K562 (cell line): ENCODE measurements at regions not wholly inside any gene's neighbourhood (a gene's known extent, or its start where the extent isn't known, plus 50 kb on each side); places are given as distances from the start of the nearest gene placed in this dataset.

ENCODE experiments used
- ATAC-seq: fragments of 200-7000 bp; cut with Tn5 transposase; 3 replicates; pipeline ENCODE4 v1.9.1; 2020; ENCODE audit warnings: moderate library complexity
- BruUV-seq: library from RNA; stranded (reverse); fragments of 400-500 nt; replicated peaks from 2 replicates; lab custom pipeline; 2021; lab: Mats Ljungman, UMichigan
- CTCF ChIA-PET: fragments of 300-600 bp; formaldehyde crosslinking; extraction: SDS; loops from one replicate; lab custom pipeline; 2021; ENCODE audit warnings: low intra/inter-chr PET ratio; lab: Yijun Ruan, JAX
- POLR2A ChIA-PET: fragments of 300-600, 350-650 bp; sonication (Branson Sonifier 250); formaldehyde crosslinking; extraction: SDS; loops from one replicate; lab custom pipeline; 2021; ENCODE audit warnings: antibody characterized with exemption, inconsistent platforms; lab: Yijun Ruan, JAX
- DNase-seq, 4 experiments: peaks; one replicate each; pipeline versions ENCODE4 v3.0.0 to v3.0.0-alpha.2; 2011 to 2018; ENCODE audit warnings: low spot score in 3 of 4, mixed read lengths in 3 of 4; ENCODE audit errors: extremely low read depth in 1 of 4
- FAIRE-seq: peaks from 2 replicates; lab custom pipeline; 2011; peaks lifted over from hg19 to GRCh38; lab: Jason Lieb, UNC
- H2AFZ ChIP-seq: 2 replicates; pipeline ENCODE4 v1.6.0; 2011; ENCODE audit warnings: low read depth, low read length, control low read depth, inconsistent platforms
- H3K27ac ChIP-seq: fragments of 200-600 bp; 3 replicates; pipeline ENCODE4 v1.8.0; 2011; ENCODE audit warnings: low read depth, mild to moderate bottlenecking, control low read depth, inconsistent platforms, low read length, moderate library complexity, mixed read lengths; ENCODE audit errors: extremely low read depth
- H3K27me3 ChIP-seq, 2 experiments: fragments of 300-600 bp in 1 of 2; 2 replicates in 1 of 2; 3 replicates in 1 of 2; pipeline versions ENCODE4 v1.6.0 to v1.8.0; 2011; ENCODE audit warnings: inconsistent platforms in 2 of 2, low read length in 2 of 2, mild to moderate bottlenecking in 1 of 2, mixed read lengths in 1 of 2, moderate library complexity in 1 of 2; ENCODE audit not compliant: control insufficient read depth in 2 of 2, insufficient read depth in 2 of 2
- H3K36me3 ChIP-seq: fragments of 300-600 bp; 3 replicates; pipeline ENCODE4 v1.8.0; 2011; ENCODE audit warnings: mild to moderate bottlenecking, low read length, inconsistent platforms; ENCODE audit not compliant: control insufficient read depth, insufficient read depth
- H3K4me1 ChIP-seq, 2 experiments: fragments of 200-600 bp in 1 of 2; replicated peaks in 1 of 2; 2 replicates in 1 of 2; 3 replicates in 1 of 2; pipeline versions ENCODE4 v1.5.1 to v1.8.0; 2011; ENCODE audit warnings: inconsistent platforms in 2 of 2, low read length in 2 of 2, mild to moderate bottlenecking in 1 of 2, mixed read lengths in 1 of 2, moderate library complexity in 1 of 2; ENCODE audit not compliant: control insufficient read depth in 2 of 2, insufficient read depth in 2 of 2
- H3K4me2 ChIP-seq: 2 replicates; pipeline ENCODE4 v1.6.1; 2011; ENCODE audit warnings: low read length, control low read depth, inconsistent platforms, mixed read lengths; ENCODE audit not compliant: insufficient read depth
- H3K4me3 ChIP-seq: fragments of 200-600 bp; sonication (generic), shearing (Covaris generic); 2 replicates; pipeline ENCODE4 v1.5.1; 2016; ENCODE audit warnings: control low read depth, inconsistent platforms
- H3K79me2 ChIP-seq: fragments of 200-600 bp; 3 replicates; pipeline ENCODE4 v1.8.0; 2011; ENCODE audit warnings: low read length, inconsistent platforms; ENCODE audit not compliant: control insufficient read depth, insufficient read depth
- H3K9ac ChIP-seq, 2 experiments: 2 replicates each; pipeline versions ENCODE4 v1.6.0 to v1.6.1; 2011; ENCODE audit warnings: low read depth in 2 of 2, low read length in 2 of 2, control low read depth in 1 of 2, inconsistent platforms in 1 of 2, mild to moderate bottlenecking in 1 of 2, mixed read lengths in 1 of 2; ENCODE audit not compliant: insufficient read depth in 1 of 2
- H3K9me1 ChIP-seq: one replicate; pipeline ENCODE4 v1.6.0; 2011; ENCODE audit warnings: inconsistent platforms, mild to moderate bottlenecking, low read length, moderate library complexity; ENCODE audit not compliant: control insufficient read depth, insufficient read depth
- H3K9me3 ChIP-seq: replicated peaks from 2 replicates; pipeline ENCODE4 v1.5.1; 2011; ENCODE audit warnings: low read depth, low read length, inconsistent platforms; ENCODE audit not compliant: control insufficient read depth, insufficient read depth
- H4K20me1 ChIP-seq: replicated peaks from 2 replicates; pipeline ENCODE4 v1.6.1; 2011; ENCODE audit warnings: low read length, inconsistent platforms, mixed read lengths; ENCODE audit not compliant: control insufficient read depth, insufficient read depth
- C11orf30 ChIP-seq: fragments of 450-650 bp; IDR thresholded peaks from 2 replicates; pipeline ENCODE4 v1.6.1; 2016; ENCODE audit warnings: low read depth, mild to moderate bottlenecking
- HDAC8 ChIP-seq: fragments of 450-650 bp; IDR thresholded peaks from 2 replicates; pipeline ENCODE4 v1.6.1; 2016; ENCODE audit warnings: mild to moderate bottlenecking, missing genetic modification characterization, moderate library complexity, missing compliant biosample characterization
- NR2C1 ChIP-seq, 2 experiments: fragments of 450-650 bp; IDR thresholded peaks; 2 replicates each; pipeline ENCODE4 v1.6.1; 2017; ENCODE audit warnings: mild to moderate bottlenecking in 2 of 2, antibody characterized with exemption in 1 of 2, inconsistent platforms in 1 of 2, missing compliant biosample characterization in 1 of 2, missing genetic modification characterization in 1 of 2
- RBM34 ChIP-seq: fragments of 200-400 bp; formaldehyde crosslinking; IDR thresholded peaks from 2 replicates; pipeline ENCODE4 v1.6.1; 2018; ENCODE audit warnings: low read length, borderline replicate concordance; ENCODE audit not compliant: insufficient read depth
- SRSF7 ChIP-seq: fragments of 200-400 bp; formaldehyde crosslinking; optimal IDR thresholded peaks from 2 replicates; pipeline ENCODE3; 2017; ENCODE audit warnings: mild to moderate bottlenecking, low read depth, low read length
- ZNF354B ChIP-seq: fragments of 250-450 bp; sonication (Bioruptor Pico); IDR thresholded peaks from 2 replicates; pipeline ENCODE4 v1.4.0; 2020
- ZNF507 ChIP-seq: conservative IDR thresholded peaks from 2 replicates; pipeline ENCODE4 v1.6.1; 2017; ENCODE audit warnings: missing genetic modification characterization, missing compliant biosample characterization
- WGBS: fragments of 100-300 bp; shearing (Covaris generic); methylation state at CpG from one replicate; pipeline ENCODE4 v1.1.6; 2016; ENCODE audit warnings: low coverage, mixed read lengths; ENCODE audit not compliant: insufficient coverage; ENCODE audit errors: missing lambda C conversion rate; 5-methylcytosine and 5-hydroxymethylcytosine counted together
- in situ Hi-C: fragments of 300-500 bp; cut with MboI; formaldehyde crosslinking; loops from 4 replicates; pipeline ENCODE4 v1.15.0; 2018; ENCODE audit warnings: inconsistent platforms, mixed read lengths
- intact Hi-C: fragments of 100-400 bp; cut with micrococcal nuclease; formaldehyde crosslinking; loops from 2 replicates; pipeline ENCODE4 v1.14.2; 2022
- TF ChIP-seq, protein P1 (sequence below): fragments of 450-650 bp; formaldehyde crosslinking; IDR thresholded peaks from 2 replicates; pipeline ENCODE4 v1.4.0; 2020; ENCODE audit warnings: mild to moderate bottlenecking, moderate library complexity
- TF ChIP-seq, protein P2 (sequence below): sonication (generic); formaldehyde crosslinking; IDR thresholded peaks from 2 replicates; pipeline ENCODE4 v1.8.0; 2023; ENCODE audit warnings: missing genetic modification reagents, mild to moderate bottlenecking, borderline replicate concordance
- TF ChIP-seq, protein P3 (sequence below): sonication (generic); formaldehyde crosslinking; IDR thresholded peaks from 2 replicates; pipeline ENCODE4 v1.9.0; 2022; ENCODE audit warnings: mild to moderate bottlenecking, missing genetic modification reagents
- TF ChIP-seq, protein P4 (sequence below): fragments of 450-650 bp; IDR thresholded peaks from 2 replicates; pipeline ENCODE4 v1.6.1; 2016; ENCODE audit warnings: missing biosample characterization, missing genetic modification characterization
- TF ChIP-seq, protein P5 (sequence below): sonication (generic); formaldehyde crosslinking; IDR thresholded peaks from 2 replicates; pipeline ENCODE4 v1.8.1; 2022; ENCODE audit warnings: missing genetic modification reagents

DNA sequence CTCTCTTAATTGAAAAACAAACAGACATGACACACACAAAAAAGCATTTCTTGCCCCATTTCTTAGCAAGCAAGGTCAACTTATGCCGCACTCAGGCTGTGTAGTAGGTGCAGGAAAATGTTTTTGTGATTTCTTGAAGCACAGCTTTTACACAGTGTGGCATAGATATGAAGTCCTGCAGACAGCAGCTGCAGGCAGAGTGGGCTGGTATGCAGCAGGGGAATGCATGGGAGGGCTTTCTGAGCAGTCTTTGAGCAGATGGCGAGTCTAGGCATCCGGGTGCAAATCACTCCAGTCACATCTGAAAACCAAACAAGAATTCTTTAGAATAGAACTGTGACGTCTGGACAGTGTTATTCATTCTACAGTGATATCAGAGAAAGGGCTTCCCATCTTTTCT is 87.5 kb downstream of the BLID start:
- WGBS: 3% methylated on average over 3 of the region's 4 CpGs
- no peak for FAIRE-seq
- POLR2A ChIA-PET: no interaction called here
- BruUV-seq: no TSS peak
- Histone ChIP-seq H3K4me2 (no peak overlapping the region), H2AFZ (no peak overlapping the region), H3K9ac (no peak overlapping the region), H3K79me2 (no peaks in the 10 kb centered on the region), H3K36me3 (no peaks in the 10 kb centered on the region), H3K4me1 (no peaks in the 10 kb centered on the region), H4K20me1 (no peaks in the 10 kb centered on the region), H3K27me3 (no peaks in the 10 kb centered on the region), H3K4me3 (no peak overlapping the region), H3K27ac (no peak overlapping the region), H3K9me3 (no peaks in the 10 kb centered on the region), H3K9me1 (no peaks in the 10 kb centered on the region)
- DNase-seq: no peak
- no peak for ATAC-seq
- in situ Hi-C loops: no loop called here
- intact Hi-C loops: no loop called here
- CTCF ChIA-PET: no interaction called here
- no peak for TF ChIP-seq ZNF354B
- no peak for TF ChIP-seq NR2C1 (IDR thresholded peaks at IDR 0.05)
- TF ChIP-seq NR2C1 (tag; IDR thresholded peaks at IDR 0.05): no peak
- TF ChIP-seq, protein P1, sequence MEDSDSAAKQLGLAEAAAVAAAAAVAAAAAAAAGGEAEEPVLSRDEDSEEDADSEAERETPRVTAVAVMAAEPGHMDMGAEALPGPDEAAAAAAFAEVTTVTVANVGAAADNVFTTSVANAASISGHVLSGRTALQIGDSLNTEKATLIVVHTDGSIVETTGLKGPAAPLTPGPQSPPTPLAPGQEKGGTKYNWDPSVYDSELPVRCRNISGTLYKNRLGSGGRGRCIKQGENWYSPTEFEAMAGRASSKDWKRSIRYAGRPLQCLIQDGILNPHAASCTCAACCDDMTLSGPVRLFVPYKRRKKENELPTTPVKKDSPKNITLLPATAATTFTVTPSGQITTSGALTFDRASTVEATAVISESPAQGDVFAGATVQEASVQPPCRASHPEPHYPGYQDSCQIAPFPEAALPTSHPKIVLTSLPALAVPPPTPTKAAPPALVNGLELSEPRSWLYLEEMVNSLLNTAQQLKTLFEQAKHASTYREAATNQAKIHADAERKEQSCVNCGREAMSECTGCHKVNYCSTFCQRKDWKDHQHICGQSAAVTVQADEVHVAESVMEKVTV (CRISPR knock-in tag): no peak
- TF ChIP-seq ZNF507 (tag): no peak
- TF ChIP-seq, protein P2, sequence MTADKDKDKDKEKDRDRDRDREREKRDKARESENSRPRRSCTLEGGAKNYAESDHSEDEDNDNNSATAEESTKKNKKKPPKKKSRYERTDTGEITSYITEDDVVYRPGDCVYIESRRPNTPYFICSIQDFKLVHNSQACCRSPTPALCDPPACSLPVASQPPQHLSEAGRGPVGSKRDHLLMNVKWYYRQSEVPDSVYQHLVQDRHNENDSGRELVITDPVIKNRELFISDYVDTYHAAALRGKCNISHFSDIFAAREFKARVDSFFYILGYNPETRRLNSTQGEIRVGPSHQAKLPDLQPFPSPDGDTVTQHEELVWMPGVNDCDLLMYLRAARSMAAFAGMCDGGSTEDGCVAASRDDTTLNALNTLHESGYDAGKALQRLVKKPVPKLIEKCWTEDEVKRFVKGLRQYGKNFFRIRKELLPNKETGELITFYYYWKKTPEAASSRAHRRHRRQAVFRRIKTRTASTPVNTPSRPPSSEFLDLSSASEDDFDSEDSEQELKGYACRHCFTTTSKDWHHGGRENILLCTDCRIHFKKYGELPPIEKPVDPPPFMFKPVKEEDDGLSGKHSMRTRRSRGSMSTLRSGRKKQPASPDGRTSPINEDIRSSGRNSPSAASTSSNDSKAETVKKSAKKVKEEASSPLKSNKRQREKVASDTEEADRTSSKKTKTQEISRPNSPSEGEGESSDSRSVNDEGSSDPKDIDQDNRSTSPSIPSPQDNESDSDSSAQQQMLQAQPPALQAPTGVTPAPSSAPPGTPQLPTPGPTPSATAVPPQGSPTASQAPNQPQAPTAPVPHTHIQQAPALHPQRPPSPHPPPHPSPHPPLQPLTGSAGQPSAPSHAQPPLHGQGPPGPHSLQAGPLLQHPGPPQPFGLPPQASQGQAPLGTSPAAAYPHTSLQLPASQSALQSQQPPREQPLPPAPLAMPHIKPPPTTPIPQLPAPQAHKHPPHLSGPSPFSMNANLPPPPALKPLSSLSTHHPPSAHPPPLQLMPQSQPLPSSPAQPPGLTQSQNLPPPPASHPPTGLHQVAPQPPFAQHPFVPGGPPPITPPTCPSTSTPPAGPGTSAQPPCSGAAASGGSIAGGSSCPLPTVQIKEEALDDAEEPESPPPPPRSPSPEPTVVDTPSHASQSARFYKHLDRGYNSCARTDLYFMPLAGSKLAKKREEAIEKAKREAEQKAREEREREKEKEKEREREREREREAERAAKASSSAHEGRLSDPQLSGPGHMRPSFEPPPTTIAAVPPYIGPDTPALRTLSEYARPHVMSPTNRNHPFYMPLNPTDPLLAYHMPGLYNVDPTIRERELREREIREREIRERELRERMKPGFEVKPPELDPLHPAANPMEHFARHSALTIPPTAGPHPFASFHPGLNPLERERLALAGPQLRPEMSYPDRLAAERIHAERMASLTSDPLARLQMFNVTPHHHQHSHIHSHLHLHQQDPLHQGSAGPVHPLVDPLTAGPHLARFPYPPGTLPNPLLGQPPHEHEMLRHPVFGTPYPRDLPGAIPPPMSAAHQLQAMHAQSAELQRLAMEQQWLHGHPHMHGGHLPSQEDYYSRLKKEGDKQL: no peak
- TF ChIP-seq, protein P3, sequence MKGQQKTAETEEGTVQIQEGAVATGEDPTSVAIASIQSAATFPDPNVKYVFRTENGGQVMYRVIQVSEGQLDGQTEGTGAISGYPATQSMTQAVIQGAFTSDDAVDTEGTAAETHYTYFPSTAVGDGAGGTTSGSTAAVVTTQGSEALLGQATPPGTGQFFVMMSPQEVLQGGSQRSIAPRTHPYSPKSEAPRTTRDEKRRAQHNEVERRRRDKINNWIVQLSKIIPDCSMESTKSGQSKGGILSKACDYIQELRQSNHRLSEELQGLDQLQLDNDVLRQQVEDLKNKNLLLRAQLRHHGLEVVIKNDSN (CRISPR knock-in tag): no peak
- TF ChIP-seq RBM34: no peak
- TF ChIP-seq HDAC8: no peak
- TF ChIP-seq C11orf30: no peak
- TF ChIP-seq, protein P4, sequence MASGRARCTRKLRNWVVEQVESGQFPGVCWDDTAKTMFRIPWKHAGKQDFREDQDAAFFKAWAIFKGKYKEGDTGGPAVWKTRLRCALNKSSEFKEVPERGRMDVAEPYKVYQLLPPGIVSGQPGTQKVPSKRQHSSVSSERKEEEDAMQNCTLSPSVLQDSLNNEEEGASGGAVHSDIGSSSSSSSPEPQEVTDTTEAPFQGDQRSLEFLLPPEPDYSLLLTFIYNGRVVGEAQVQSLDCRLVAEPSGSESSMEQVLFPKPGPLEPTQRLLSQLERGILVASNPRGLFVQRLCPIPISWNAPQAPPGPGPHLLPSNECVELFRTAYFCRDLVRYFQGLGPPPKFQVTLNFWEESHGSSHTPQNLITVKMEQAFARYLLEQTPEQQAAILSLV (tag): no peak
- TF ChIP-seq SRSF7: no peak
- TF ChIP-seq, protein P5, sequence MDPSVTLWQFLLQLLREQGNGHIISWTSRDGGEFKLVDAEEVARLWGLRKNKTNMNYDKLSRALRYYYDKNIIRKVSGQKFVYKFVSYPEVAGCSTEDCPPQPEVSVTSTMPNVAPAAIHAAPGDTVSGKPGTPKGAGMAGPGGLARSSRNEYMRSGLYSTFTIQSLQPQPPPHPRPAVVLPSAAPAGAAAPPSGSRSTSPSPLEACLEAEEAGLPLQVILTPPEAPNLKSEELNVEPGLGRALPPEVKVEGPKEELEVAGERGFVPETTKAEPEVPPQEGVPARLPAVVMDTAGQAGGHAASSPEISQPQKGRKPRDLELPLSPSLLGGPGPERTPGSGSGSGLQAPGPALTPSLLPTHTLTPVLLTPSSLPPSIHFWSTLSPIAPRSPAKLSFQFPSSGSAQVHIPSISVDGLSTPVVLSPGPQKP: no peak
